GM21528 (cell line): ENCODE measurements at regions not wholly inside any gene's neighbourhood (a gene's known extent, or its start where the extent isn't known, plus 50 kb on each side); places are given as distances from the start of the nearest gene placed in this dataset.

Experiments
- ATAC-seq: cut with Tn5 transposase; IDR thresholded peaks from one replicate; pipeline ENCODE4 v1.9.1; 2021; ENCODE audit warnings: mild to moderate bottlenecking, moderate library complexity; ENCODE audit not compliant: unreplicated experiment, low FRiP score

DNA sequence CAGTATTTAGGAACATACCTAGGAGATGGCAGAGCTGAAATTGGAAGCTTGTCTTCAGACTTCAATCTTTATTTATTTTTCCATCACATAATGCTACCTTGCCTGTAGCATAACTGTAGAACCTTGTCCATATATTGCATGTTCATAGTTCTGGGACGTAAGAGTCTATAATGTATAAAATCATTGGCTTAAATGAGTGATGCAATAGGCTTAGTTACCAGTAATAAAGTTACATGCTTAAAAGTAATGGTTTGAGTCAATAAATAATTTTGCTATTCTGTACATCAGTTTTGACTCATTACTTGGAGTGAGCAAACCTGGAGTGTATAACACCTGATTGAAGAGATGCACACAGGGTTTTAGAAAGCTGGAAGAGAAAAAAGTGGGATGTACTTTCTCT lies 229.3 kb downstream of the CDCA7 start:
- ATAC-seq, result no peak

DNA sequence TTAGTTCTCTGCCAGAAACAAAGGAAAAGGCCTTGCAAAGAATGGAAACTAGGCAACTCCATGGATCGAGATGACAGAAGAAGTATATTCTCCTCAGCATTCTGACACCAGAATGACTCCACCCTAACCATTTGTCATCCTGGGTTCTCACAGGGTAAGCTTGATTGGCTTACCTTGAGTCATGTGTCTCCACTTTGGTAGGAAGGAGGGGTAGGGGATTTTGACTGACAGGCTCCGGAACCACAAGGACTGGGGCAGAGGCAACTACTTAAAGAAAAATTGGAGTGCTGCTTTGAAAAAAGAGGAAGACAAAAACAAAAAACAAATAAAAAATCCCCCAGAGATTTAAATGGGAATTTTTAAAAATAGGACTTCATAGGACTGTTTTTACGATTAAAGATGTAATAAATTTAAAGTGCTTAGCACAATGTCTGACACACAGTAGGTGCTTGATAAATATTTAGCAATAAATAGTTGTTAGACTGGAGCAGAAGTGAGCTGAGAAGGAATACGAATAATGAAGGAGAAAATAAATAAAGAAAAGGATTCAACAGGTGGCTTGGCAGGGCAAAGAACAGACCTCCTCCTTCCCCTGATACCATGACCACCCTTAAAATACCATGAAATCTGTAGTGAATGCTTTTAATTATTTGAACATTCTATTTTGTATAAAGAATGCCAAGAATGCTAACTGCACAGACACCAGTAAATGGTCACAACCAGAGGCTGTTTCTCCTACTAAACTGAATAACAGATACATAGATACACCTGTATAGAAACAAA lies 230.2 kb downstream of the CDCA7 start:
- ATAC-seq, result no peak

DNA sequence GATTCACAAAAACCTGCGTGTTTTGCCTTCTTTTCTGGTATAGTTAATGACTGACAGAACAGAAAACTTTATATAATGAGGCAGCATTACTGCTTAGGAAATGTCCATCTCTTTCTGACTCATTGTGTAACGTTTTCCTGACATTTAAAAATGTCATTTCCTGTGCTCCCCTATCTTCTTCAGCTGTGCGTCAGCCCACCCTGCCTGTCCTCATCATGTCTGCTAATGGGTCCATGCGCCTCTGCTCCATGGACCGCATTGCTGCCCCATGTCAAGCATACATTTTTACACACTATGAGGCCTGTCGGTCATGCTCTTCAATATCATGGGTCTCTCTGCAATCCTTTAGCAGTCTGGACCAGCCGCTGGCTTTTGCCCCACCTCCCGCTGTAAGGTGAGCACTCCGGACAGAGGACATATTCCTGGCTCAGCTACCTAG lies 234.3 kb downstream of the CDCA7 start:
- no peak for ATAC-seq

DNA sequence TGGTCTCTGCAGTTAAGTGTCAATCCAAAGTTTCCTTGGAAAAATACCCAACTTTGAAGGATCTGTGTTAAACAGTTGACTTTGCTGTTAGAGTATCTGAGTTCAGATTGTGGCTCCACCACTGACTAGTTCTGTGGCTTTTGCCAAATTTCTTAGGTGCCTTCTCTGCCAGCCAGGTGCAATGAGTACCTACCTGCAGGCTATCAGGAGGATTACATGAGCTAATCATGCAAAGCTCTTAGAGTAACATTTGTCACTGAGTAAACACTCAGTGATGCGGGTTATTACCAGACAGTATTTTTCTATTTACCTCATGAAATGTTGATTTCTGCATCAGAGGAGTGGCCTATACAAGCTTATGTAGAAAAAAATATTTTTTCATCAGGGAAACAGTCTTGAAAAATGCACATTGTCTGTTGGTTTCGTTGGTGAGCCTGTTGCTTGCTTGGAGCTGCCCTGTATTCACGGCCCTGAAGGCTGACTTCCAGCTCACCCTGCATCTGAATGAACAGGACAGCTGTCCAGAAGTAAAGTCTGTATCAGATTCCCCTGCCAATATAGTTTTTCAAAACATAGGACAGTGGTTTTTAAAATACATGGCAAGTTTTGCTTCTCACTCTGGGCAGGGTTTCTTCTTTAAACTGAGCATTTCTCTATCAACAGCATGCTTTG lies 235.1 kb downstream of the CDCA7 start:
- ATAC-seq, result no peak

DNA sequence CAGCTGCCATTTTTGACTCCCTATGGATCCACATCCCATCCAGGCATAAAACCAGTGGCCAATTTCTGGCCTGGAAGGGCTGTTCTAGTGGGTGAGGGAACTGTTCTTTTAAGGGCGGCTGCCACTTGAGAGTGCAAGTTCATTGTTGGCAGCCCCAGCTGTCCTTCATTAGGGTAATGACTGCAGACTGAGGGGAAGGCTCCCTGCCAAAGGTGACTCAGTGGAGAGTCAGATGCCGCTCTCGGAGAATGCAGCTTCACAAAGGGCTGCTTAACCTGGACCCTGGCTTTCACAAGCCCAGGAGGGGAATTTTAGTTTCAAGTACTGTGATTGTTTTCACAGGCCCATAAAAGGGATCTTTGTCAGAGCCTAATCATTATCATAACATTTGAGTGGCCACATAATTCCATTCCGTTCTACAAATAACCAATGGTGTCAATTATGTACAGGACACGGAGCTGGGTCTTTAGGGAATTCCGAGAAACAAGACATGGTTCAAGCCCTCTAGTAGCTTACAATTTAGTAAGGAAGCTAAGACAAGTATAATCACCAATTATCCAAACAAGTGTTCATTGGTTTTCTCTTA lies 235.7 kb downstream of the CDCA7 start:
- ATAC-seq, result no peak

DNA sequence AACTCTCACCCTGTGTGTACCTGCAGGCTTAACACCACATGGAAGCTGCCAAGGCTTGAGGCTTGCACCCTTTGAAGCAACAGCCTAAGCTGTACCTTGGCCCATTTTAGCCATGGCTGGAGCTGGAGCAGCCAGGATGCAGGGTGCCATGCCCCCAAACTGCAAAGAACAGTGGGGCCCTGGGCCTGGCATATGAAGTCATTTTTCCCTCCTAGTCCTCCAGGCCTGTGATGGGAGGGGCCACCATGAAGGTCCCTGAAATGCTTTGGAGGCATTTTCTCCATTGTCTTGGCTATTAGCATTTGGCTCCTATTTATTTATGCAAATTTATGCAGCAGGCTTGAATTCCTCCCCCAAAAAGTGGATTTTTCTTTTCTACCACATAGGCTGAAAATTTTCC lies 238.4 kb downstream of the CDCA7 start:
- no peak for ATAC-seq

DNA sequence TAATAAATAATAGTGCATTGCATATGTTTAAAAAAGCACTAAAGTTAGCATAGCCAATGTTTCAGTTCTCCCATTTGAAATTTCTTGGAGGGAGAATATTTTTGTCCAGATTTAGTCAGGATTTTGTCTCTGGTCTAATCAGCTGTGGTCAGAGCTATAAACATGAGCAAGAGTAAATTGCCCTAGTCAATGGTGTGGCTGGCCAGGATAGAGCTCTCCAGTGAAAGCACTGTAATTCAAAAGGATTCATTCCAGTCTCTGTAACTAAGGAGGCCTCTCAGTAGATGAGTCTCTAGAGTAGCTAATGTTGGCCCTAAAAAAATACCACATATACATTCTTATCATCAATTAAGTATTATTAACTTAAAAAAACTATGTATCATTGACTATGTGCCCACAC lies 241.6 kb downstream of the CDCA7 start:
- no peak for ATAC-seq

DNA sequence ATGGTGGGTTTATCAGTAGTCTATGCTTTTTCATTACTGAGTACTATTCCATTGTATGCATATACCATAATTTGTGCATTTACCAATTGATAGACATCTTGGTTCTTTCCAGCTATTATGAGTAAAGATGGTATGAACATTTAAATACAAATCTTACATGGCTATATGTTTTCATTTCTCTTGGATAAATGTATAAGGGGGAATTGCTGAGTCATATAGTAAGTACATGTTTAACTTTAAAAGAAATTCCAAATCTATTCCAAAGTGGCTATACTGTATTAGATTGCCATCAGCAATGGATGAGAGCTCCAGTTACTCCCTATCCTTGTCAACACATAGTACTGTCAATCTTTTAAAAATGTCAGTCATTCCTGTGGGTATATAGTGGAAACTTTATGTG lies 243.9 kb downstream of the CDCA7 start:
- ATAC-seq, result no peak

DNA sequence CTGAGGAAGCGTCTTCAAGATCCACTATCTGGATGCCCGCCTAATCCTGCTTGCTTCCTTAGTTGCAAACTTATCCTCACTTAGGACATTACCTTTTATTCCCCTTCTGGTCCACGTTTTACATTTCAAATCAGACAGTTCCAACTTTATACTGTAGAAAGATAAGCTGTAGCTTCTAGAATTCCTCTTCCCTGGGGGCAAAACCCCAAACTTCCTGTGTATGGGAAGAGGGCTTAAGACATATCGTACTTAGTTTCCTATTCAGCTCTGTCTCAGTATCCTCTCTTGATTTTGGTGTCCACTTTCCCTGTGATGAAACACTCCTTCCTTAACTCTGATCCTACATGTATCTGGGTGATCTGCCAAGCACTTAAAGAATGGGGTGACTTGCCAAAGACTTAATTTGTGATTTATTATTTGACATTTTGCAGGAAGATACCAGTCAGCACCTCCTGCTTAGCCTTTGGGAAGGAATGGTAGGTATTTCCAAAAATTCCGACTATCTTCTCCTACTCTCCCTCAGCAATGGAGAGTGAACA lies 245.2 kb downstream of the CDCA7 start:
- no peak for ATAC-seq

DNA sequence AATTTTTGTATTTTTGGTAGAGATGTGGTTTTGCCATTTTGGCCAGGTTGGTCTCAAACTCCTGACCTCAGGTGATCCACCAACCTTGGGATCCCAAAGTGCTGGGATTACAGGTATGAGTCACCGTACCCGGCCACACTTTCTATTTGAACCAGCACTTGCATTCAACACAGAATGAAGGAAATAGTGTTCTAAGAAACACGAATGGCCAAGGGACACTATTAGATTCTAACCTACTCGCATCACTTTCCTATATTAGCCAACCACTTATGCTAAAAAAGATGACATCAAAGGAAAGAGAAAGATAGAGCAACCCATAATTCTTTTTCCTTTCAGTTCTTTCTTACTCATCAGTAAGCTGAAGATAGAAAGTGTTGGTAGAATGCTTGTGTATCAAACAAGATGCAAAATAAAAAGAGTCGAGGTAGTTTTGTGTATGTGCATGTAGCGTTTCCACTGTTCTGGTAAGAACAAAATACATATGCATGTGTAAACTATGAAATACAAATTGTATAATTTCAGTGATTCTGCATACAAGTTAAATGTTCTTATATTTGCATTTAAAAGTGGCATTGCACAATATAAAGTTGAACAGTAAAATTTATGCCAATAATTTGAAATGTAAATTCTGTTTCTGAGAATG lies 247.6 kb downstream of the CDCA7 start:
- ATAC-seq, result no peak

DNA sequence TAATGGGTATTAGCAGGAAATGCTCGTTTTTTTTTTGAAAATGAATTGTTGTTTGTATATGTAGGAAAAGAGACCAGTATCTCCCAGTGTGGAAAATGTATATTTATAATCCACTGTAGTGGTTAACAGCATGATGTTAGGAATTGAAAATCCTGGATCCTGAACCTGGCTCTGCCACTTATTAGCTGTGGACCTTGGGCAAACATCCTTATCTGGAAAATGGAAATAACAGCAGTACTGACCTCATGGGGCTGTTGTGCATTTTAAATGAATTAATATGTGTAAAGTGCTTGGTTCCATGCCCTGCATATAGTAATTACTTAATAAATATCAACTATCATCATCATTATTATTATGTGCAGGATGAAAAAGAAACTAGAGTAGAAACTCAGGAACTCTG lies 251.3 kb downstream of the CDCA7 start:
- no peak for ATAC-seq

DNA sequence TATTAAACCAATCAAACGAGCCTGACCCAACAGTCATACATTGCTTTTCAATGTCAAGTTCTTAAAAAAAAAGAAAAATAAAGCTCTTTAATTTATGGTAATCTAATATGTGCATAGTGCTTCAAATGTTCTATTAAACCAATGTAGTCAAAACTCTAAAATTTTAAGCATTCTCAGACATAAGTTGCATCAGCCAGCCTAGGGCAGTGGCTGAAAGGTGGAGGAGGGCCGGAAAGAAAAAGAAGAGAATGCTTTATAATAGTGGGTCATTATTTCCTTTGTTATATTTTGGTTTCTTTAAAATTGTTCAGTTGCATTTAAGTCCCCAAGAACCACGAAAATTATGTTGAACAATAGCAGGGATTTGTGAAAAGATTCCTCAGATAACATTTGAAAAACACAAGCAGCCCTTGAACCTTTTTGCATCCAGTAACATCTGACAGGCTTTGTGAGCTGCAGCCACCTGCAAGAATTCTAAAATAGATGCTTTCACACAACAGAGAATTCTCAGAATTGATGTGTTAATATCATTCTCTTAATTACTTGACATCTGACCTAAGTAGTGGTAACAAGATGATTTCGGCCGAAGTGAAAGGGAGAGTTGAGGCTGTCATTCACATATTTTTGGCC lies 252.1 kb downstream of the CDCA7 start:
- no peak for ATAC-seq

DNA sequence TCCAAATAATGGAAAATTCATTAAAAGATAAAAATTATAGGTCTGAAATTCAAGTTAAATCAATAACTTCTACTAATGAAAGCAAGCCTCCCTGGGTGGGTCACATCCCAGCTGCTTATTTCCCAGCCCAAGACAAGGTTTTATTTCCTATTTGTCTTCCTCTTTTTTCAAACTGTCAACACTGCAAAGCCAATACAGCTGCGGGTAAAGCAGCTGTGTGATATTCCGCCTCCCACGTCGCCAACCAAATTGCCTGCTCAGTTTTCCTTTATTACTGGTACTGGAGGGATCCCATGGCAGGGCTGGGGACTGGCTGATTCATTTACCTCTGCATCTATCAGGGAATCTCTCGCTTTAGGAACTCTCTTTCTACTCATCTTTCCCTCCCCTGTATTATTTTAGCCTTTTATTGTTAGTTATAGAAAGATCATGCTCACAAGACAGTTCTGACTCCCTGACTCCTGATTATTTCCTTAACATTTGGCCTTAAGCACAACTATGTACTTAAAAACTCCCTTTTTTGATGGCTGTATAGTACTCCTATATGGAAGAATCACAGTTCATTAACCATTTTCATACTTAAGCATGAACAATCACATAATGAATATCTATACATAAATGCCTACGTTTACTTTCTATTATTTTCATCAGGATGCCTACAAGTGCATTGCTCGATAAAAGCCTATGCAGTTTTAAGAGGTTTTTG lies 253.1 kb downstream of the CDCA7 start:
- ATAC-seq, result no peak

DNA sequence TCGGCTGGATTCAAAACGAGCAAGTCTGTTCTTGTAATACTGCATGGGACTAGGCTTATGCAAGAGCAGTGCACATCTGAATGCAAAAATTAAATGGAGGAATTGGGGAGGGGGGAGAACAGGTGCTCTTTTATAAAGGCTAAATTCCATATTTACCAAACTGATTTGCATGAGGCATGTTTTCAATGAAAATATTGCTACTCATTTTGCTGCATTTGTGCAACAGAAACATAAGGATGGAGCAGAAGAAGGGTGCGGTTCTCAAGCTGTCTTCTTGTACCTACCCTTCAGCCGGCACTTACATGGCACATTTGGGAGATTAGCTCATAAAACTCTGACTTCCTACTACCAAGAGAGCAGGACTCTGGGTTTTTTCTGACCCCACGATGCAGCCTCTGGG lies 256.4 kb downstream of the CDCA7 start:
- no peak for ATAC-seq

DNA sequence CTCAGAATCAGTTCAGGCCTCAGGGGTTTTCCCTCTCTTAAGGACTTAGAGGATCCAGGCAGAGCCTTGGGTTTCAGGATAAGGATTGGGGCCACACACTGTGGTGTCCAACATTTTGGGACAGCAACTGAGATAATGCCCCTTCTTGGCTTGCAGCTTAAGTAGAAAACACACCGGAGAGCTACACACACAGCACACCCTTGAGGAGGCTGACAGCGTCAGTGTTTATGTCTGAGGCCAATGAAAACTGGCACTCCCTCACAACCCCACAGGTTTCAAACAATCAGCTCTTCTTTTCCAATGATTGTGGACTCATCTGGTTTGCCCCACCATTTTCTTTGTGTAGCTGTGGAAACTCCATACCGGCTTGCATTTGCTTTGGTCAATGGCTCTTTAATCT lies 257.7 kb downstream of the CDCA7 start:
- no peak for ATAC-seq

DNA sequence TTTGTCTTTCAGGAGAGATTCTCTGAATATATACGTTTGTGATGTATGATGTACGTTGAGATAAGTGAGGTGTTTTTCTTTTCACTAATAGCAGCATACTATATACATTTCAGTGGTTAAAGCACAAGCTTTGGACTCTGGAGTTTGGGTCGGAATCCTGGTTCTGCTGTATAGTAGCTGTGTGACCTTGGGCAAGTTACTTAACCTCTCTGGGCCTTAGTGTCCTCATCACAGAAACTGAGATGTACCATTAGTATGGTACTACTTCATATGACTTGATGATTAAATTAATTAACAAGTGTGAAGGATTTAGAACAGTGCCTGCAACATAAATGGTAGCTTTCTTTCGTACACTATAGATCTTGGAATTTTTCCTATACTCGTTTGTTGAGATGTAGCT lies 258.7 kb downstream of the CDCA7 start:
- ATAC-seq, result no peak

DNA sequence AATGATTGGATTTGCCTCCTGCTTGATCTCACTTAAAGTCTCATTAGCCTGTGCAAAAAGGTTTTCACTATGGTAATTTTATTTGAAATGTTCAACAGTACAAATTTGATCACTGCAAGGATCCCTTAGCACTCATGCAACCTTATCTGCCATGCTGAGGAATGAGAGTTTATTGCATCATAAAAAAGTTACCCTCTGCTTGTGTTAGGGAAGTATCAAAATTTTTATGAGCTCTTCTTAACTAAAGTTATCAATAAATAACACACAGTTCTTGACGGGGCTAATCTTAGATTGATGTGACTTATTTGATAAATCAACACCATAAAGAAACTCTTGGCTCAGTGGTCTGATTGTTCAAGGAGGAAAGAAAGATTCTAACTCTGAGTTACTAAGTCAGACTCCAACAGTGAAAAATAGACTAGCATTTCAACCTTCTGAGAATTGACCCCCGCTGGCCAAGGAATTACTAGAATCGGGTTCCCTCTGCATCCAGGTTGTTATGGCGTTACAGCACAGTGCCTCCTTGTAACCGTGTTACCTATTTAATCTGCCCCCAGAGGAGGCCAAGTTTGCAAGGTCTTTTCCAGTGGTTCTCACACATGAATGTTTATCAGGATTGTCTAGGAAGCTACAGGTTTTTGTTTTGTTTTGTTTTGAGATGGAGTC lies 259.7 kb downstream of the CDCA7 start:
- ATAC-seq, result no peak

DNA sequence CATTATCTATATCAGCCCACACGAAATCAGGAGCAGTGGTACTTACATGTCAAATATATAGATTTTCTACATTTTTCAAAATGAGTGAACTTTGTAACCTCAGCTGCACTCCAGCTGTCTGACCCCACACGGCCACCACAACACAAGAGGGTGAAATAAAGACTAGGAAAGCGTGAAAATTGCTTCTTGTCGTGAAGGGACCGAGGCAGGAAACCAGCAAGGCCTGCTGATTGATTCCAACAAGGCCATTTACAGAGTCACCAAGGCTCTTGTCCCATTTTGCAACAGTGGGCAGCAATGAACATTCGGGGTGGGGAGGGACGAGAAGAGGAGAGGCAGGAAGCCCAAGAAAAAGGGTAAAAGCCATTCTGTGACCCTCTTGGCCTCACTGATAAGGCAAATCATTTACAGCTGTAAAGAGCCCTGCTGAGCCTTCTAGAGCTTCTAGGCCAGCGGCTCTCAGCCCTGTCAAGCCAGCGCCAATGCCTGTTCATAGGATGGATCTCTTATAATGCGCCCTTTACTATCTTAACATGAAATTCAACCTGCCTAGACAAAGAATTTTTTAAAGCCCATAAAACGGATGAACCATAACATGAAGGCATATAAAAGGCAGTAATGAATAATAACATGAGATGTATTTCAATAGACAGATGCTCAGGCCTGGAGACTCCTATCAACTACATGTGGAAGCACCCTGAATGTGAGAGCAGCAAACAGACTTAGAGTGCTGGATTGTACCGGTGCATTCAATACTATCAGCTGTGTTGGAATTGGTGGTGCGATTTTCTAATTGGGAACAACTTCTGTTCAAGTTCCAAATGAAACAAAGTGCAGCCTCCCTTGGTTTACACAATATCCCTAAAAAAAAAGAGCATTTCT lies 269.0 kb downstream of the CDCA7 start:
- no peak for ATAC-seq

DNA sequence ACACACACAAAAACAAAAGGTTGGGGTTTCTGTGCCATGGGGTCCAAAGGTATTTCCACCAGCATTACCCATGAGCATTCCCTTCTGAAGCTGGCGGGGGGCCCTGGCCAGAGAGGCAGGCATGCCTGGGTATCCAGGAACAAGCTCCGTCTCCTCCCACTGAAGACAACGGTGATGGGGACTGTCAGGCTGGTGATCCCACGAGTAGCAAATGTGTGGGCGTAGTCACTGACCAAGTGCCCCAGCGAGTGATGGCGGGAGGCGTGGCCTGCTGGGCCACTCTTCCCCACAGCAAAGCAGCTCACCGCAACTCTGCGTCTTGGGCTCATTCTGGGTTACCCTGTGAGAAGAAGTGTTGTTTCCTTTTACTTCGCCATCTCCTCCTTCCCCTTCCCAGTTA lies 270.6 kb downstream of the CDCA7 start:
- ATAC-seq, result no peak
